GM18517 (cell line): ENCODE measurements at regions not wholly inside any gene's neighbourhood (a gene's known extent, or its start where the extent isn't known, plus 50 kb on each side); places are given as distances from the start of the nearest gene placed in this dataset.
"Not testable (repeated sequence)": the region's sequence is repeated elsewhere in the genome, so short reads cannot be mapped to it uniquely, and the experiment has no call there.

Source experiments
- ATAC-seq: cut with Tn5 transposase; IDR thresholded peaks from one replicate; pipeline ENCODE4 v1.9.1; 2021; ENCODE audit warnings: mild to moderate bottlenecking, moderate library complexity; ENCODE audit not compliant: unreplicated experiment

DNA sequence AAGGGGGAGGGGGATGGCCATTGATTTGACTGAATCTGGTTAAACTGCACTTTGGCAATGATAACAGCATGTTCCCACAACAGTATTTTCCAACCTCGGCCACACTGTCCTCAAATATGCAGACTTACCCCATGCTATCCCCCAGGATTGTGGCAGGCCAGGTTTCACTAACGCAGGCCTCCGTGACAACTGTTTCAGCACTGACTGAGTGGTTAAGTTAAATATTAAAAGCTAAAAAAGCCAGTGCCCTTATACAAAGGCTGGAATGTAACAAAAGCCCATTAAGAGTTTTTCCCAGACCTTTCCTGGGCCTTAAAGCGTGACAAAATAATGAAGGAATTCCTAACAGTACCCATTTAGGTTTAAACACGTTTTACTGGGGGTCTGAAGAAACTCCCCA is 202.9 kb downstream of the USP25 start:
- ATAC-seq = no peak

DNA sequence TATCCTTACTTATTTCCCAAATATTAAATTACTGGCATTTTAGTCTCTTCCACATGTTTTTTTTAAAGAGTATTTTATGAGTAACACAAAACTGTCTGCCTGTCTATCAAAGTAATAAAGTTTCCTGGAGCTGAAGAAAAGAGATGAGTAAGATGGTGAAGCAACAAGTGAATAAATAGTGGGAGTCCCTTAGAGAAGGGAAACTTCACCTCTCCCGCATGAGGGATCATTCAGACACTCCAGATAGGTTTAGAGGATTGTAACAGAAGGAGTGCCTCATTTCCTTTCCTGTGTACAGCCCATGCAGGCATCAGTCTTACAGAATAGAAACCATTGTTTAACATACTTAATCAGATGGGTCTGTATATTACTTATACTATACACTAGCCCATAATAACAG is 205.7 kb downstream of the USP25 start:
- ATAC-seq = no peak

DNA sequence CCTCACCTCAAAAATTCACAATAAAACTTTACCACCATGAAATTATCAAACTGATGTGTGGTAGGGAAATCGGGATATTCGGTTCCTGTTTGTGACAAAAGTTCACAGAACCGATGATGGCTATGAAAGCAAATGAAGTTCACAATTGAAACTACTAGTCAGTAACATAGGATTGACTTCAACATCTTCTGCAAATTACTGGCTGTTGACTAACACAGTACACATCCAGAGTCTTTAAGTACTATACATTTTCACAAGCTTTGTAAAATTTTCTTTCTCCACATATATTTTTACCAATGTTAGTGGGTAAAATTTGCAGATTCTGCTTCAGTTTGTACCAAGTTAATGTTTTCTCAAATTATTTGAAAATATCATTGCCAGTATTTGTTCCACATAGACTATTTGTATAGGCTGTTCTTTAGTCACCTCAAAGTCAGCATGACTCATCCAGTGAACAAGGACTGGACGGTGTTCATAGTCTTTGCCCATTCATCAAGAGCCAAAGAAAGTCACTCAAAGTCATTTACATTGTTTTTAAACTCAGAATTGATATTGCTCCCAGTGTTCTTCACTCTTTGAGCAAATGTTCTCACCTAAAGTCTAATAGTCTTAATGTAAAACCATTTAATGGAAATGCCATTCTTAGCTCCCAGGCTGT is 213.4 kb downstream of the USP25 start:
- ATAC-seq = no peak

DNA sequence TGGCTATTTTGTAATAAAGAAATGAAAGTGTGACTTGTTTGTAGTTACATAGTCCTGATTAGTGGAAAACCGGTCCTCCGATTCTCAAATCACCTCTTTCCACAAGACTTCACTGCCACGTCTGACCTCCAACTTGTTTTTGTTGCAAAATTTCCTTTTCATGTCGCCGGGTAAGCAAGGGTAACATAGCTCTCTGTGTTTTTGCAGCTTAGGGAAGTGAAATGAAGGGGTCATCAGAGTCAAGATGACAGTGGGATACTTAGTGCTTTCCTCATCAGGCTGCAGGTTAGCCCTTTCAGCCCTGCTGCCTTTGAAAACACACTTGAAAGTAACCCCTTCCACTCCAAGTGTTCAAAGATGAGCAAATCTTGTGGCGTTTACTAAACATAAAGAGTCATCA is 217.9 kb downstream of the USP25 start:
- no peak for ATAC-seq

DNA sequence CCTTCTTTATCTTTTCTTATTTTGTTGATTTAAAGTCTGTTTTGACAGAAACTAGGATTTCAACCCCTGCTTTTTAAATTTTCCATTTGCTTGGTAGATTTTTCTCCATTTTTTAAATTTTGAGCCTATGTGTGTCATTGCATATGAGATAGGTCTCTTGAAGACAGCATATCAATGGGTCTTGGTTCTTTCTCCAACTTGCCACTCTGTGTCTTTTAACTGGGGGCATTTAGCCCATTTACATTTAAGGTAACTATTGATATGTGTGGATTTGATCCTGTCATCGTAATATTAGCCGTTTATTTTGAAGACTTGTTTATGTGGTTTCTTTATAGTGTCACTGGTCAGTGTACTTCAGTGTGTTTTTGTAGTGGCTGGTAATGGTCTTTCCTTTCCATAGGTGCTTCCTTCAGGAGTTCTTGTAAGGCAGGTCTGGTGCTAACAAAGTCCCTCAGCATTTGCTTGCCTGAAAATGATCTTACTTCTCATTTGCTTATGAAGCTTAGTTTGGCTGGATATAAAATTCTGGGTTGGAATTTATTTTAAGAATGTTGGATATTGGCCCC is 223.9 kb downstream of the USP25 start:
- ATAC-seq = no peak

DNA sequence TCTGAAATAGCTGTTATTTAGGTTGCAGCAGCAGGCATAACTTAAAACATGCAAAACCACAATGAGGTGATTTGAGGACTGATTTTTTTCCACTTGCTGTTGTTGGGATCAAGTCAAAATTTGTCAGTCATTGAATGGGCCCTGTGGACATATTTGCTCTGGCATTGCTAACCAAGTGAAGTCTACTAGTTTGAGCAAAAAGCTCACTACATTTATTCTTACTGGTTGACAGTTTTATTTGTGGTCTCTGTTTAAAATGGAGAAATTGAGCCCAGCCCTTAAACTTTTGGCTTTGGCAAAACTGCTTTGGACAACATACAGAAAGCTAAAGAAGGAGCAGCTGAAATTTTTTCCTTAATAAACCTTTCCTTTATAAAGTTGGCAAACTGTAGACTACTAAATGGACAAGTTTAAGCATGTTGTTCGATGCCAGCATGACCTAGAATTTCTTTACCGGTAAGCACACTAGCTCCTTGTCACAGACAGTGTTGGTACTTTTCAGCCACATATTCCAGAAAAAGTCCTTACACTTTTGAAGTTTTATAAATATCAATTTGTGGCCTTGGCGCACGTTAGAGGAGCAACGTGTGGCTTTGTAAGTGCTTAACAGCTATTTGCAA is 234.6 kb downstream of the USP25 start:
- ATAC-seq = no peak

DNA sequence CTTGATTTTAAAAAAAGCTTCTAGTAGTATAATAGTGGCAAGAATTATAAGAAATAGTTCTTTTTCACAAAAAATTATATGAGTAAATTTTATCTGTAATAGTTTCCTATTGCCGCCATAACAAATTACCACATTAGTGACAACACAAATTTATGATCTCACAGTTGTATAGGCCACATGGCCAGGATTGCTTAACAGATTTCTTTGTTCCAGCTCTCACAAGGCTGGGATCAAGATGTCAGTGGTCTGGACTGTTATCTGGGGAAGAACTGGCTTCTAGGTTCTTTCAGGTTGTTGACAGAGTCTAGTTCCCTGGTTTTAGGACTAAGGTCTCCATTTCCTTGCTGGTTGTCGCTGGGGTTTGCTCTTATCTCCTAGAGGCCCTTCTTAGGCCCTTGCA is 236.4 kb downstream of the USP25 start:
- no peak for ATAC-seq

DNA sequence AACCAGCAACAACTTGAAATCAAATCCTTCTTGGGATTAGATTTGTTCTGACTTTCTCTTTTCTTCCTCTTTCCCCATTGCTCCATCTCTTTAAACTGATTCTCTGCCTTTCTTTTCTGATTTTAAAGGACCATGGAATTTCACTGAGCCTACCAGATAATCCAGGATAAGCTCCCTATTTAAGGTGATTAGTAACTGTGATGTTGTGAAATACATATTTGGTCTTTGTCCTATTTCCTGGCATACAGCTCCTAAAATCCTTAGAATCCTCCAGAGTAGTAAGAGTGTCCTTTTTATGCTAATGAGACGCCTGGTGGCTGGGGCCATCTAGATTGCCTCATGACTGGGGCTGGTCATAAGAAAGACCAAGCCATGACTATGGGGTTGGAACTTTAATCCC is 236.9 kb downstream of the USP25 start:
- no peak for ATAC-seq

DNA sequence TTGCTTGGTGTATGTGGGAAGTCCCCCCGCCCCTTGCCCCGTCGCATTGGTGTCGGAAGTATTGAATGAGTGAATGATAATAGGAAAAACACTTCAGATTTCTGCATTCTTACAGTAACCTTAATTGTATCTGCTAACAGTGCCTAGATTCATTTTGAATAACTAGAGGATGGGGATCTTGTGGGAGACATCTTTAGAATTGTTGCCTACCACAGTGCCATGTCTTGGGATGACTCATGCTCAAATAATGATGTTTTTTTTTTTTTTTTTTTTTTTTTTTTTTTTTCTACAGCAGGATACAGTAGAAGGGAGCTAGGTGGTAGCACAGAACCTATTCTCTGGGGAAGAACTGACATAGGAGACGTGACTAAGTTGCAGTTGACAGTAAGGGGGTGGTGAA is 237.9 kb downstream of the USP25 start:
- no peak for ATAC-seq

DNA sequence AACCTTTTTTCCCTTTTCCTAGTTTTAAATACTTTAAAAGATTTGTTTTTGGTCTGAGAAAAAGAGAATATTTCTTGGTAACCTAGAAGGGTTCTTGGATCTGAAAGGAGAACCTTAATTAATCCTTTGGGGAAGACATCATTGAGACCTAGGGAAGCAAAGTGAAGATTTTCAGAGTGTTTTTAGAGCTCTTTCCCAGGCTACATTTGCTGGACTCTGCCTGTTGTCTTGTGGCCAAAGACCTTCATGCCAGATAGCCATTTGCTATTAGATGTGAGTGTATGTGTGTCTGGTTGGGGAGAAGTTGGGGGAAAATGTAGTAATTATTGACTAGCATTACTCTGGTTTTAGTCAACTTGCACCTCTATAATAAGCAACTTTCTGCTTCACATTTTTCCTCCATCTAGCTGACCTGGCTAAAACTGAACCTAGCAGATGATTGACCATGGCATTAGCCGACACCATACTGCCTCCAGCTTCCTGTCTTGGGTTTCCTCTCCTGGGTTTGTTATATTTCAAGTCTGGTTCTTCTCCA is 239.1 kb downstream of the USP25 start:
- ATAC-seq = no peak

DNA sequence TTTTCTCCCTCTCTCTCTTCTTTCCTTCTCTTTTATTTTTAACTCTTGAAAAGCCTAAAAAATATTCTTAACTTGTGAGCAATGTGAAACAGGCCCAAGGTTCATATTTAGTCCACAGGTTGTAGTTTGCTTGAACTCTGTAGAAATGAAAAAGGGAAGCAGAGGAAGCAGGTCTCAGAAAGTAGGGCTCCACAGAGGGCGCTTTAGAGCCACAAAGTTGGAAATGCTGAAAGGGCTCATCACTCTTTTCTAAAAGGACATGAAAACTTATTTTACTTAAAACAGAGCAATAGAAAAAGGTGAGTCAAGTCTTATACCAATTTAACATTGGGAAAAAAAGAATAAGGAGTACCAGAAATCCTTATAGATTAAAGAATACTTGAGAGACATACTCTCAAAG is 247.0 kb downstream of the USP25 start:
- no peak for ATAC-seq

DNA sequence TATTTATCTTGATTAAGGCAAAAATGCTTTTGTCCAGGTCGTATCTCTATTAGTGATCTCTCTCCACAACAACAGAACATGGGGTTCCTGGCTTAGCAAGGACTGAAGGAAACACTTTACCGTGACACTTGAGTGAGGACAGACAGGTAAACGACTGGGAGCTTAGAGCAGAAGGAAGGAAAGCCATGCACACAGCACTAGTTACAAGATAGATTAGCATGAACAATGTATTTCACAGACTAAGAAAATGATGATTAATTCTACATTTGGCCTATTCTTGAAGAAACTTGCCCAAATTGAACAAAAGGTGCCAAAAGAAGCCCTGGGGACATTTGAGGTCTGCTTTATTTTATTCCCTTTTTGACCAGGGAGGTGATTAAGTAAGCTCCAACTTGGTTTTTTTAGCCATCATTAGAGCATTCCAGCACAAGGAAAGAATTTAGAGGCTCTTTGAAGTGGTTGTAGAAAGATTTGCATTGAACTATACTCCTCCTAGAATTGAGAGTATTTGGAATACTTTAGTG is 248.5 kb downstream of the USP25 start:
- ATAC-seq = no peak

DNA sequence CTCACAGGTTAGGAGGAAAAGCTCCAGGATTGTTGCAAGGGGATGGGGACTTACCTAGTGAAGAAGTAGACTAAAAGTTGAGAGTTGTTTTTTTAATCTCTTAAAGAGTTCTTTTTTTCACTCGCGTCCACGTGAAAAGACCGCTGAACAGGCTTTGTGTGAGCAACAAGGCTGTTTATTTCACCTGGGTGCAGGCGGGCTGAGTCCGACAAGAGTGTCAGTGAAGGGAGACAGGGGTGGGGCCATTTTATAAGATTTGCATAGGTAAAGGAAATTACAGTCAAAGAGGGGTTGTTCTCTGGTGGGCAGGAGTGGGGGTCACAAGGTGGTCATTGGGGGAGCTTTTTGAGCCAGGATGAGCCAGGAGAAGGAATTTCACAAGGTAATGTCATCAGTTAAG is 249.7 kb downstream of the USP25 start:
- not testable (repeated sequence) for ATAC-seq

DNA sequence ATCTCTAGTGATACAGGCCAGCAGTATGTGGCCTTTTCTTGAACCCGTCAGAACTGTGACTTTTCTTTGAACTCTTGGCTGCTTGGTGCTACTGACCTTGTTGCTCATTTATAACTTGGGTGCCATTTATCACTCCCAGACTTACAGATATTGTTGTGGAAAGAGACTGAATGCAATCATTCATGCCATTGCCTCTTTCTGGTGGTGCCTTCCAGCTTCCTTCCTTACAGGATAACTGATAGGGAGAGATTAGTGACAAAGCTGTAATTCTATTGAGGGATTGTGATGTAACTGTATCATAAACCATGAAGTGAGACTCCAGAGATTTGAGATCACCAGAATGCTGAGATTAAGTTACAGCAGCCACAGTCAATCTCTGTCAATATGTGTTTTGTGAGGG is 256.5 kb downstream of the USP25 start:
- no peak for ATAC-seq

DNA sequence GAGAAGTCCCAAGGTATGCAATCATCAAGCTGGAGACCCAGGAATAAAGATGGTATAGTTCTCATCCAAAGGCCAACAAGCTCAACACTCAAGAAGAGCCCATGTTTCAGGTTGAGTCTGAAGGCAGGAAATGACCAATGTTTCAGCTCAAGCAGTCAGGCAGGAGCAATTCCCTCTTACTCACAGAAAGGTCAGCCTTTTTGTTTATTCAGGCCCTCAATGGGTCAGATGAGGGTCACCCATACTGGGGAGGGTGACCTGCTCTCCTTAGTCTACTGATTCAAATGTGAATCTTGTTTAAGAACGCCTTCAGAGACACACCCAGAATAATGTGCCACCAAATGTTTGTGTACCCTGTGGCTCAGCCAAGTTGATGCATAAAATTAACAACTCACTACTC is 262.4 kb downstream of the USP25 start:
- no peak for ATAC-seq

DNA sequence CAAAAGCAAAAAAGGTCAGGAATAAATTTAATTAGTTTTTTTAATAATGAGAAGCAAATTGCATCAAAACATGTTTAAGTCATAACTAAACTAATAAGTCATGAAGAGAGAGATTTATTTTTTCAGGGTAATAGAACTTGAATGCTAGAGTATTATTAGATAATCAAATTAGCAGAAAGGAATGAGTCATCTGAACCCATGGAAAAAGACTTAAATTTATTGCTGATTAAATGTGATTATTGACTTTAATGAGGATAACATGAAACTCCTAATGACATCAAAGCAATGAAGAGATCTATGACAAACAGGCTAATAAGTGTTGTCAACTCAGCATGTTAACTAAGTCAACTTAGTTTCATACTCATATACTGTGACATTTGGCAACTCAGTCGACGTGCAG is 264.2 kb downstream of the USP25 start:
- no peak for ATAC-seq

DNA sequence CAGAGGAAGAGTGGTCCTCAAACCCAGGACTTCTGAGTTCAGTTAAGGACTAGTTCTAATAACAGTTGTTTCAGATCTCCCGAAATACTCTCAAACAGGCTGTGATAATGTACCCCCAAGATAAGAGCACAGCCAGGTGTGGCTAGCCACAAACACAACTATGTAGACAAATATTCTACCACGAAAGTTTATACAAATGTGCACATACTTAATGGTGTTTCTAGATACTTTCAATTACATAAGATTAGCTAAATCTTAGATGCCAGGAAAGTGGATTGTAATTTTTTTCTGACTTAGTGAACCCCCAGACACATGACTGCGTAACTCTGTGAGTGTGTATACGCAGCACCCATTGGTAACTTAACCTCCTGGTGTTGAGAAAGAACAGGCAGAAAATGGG is 270.0 kb downstream of the USP25 start:
- ATAC-seq = no peak

DNA sequence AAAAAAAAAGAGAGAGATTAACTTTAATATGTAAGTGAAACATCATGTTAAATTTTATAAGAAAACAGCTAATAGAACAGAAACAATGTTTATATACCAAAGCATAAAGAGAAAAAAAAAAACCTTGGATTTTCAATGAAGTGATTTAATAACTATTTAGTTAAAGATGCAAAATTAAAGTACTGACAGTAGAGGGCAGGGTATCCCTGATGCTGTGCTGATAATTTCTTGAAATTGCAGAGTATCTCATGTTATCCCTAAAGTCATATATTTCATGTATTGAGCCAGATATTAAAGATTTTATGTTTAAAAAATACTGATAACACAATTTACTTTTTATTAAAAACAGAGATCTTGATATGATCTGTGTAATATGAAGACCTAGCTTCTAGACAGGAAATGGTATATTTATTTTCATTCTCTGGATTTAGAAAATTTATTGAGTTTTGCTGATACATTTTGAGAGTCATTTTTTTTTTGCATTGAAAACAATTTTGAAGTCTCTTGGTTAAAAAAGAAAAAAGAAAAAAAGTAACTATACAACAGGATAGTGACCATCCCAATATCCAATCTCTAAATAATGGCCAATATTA is 273.2 kb downstream of the USP25 start:
- ATAC-seq = no peak

DNA sequence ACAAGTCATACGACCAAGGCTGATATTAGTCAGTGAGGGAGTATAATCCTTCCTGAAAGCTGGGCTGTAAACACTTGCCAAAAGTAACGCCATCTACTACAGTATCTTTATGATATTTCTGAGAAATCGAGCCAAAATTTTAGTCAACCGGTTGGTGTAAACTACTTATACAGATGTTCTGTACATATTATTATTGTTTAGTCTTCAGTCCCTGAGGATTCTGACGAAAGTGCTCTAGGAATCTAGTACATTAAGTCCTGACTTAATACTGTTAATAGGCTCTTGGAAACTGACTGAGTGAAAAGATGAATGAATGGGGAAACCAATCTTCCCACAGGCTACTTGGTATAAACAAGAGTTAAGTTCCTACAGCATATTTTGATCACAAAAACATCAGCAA is 274.3 kb downstream of the USP25 start:
- ATAC-seq = no peak

DNA sequence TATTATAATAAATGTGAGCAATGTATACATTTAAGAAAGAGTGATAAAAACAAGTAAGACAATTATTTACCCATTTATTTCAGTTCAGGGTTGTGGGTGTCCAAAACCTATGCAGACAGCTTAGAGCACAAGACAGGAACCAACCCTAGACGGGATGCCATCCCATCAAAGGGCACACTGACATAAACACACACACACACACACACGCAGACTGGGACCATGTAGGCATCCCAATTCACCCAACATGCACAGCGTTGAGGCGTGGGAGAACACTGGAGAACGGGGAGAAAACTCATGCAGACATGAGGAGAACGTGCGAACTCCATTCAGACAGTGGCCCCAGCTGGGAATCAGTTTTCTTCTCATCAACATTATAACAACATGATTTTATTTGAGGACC is 274.7 kb downstream of the USP25 start:
- no peak for ATAC-seq

DNA sequence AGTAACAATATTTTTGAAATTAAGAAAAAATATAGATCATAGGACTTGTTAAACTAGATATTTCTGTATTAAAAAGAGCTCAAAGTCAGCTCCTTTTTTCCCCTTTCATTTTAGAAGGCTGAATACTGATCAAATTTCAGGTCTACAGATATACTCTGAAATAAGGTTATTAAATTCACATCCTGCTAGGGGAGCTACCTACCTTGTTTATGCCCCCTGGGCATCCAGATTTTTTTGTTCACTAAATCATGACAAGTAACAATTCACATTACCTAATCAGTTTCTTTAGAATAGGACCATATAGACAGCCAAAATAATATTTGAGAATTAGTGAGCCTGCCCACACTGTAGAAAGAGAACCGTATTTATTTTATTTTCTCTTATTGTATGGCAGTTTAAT is 276.2 kb downstream of the USP25 start:
- no peak for ATAC-seq

DNA sequence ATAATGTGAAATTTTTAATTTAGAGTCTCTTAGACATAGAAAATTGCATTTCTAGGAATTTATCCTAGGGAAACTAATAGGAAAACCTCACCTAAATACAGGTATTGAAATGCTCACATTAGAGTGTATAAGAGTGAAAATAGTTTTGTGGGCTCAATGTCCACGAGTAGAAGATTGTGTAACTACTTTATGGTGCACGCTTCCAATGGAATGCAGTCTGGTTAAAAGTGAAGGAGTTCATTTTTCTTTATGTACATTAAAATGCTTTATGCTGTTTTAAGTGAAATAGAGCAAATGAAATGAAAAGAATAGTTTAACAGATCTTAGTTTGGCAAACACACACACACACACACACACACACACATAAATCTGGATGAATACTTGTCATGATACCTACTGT is 278.2 kb downstream of the USP25 start:
- no peak for ATAC-seq
